Neural crest cell (in vitro differentiated cells): ENCODE measurements at regions not wholly inside any gene's neighbourhood (a gene's known extent, or its start where the extent isn't known, plus 50 kb on each side); places are given as distances from the start of the nearest gene placed in this dataset.

ENCODE experiments used
- DNase-seq: peaks from one replicate; pipeline ENCODE4 v3.0.0; 2021; ENCODE audit warnings: low read depth, mixed read lengths, low spot score
- H3K27ac Mint-ChIP-seq: one replicate; pipeline ENCODE4 v1.8.0; 2021; ENCODE audit warnings: mild to moderate bottlenecking, mixed read lengths; ENCODE audit not compliant: unreplicated experiment
- H3K27me3 Mint-ChIP-seq: 2 replicates; pipeline ENCODE4 v1.8.0; 2021; ENCODE audit warnings: low read depth, mild to moderate bottlenecking, mixed read lengths
- H3K36me3 Mint-ChIP-seq: 2 replicates; pipeline ENCODE4 v1.8.0; 2021; ENCODE audit warnings: low read depth, mild to moderate bottlenecking, mixed read lengths
- H3K4me1 Mint-ChIP-seq: 2 replicates; pipeline ENCODE4 v1.8.0; 2021; ENCODE audit warnings: mixed read lengths
- H3K4me3 Mint-ChIP-seq: one replicate; pipeline ENCODE4 v1.8.0; 2021; ENCODE audit warnings: mild to moderate bottlenecking, mixed read lengths
- H3K9me3 Mint-ChIP-seq: 2 replicates; pipeline ENCODE4 v1.8.0; 2021; ENCODE audit warnings: mixed read lengths
- TF ChIP-seq, protein P1 (sequence below): fragments of 200-600 bp; sonication (generic); conservative IDR thresholded peaks from 2 replicates; pipeline ENCODE4 v1.5.0; 2021; ENCODE audit warnings: antibody characterized with exemption, mild to moderate bottlenecking

- Mint-ChIP-seq H3K36me3 (no peaks in the 10 kb centered on the region), H3K4me1 (peaks cover 33% of the 10 kb centered on the region), H3K27ac (no peak overlapping the region), H3K27me3 (no peaks in the 10 kb centered on the region), H3K4me3 (no peak overlapping the region), H3K9me3 (peaks cover 3% of the 10 kb centered on the region)
- TF ChIP-seq, protein P1, sequence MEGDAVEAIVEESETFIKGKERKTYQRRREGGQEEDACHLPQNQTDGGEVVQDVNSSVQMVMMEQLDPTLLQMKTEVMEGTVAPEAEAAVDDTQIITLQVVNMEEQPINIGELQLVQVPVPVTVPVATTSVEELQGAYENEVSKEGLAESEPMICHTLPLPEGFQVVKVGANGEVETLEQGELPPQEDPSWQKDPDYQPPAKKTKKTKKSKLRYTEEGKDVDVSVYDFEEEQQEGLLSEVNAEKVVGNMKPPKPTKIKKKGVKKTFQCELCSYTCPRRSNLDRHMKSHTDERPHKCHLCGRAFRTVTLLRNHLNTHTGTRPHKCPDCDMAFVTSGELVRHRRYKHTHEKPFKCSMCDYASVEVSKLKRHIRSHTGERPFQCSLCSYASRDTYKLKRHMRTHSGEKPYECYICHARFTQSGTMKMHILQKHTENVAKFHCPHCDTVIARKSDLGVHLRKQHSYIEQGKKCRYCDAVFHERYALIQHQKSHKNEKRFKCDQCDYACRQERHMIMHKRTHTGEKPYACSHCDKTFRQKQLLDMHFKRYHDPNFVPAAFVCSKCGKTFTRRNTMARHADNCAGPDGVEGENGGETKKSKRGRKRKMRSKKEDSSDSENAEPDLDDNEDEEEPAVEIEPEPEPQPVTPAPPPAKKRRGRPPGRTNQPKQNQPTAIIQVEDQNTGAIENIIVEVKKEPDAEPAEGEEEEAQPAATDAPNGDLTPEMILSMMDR, result no peak
- DNase-seq, result no peak
Observed at GRCh38 chrX:96436105-96436504, 248.5 kb upstream of the DIAPH2 start.

- peaks cover 21% of the 10 kb centered on the region for H3K4me1 Mint-ChIP-seq
- no peak for DNase-seq
- no peaks in the 10 kb centered on the region for H3K27me3 Mint-ChIP-seq
- peaks cover 3% of the 10 kb centered on the region for H3K9me3 Mint-ChIP-seq
- no peak overlapping the region for H3K27ac Mint-ChIP-seq
- H3K36me3 Mint-ChIP-seq, result no peaks in the 10 kb centered on the region
- H3K4me3 Mint-ChIP-seq, result no peak overlapping the region
- TF ChIP-seq, protein P1, result no peak
Observed at GRCh38 chrX:96438803-96439202, 245.8 kb upstream of the DIAPH2 start.

DNA sequence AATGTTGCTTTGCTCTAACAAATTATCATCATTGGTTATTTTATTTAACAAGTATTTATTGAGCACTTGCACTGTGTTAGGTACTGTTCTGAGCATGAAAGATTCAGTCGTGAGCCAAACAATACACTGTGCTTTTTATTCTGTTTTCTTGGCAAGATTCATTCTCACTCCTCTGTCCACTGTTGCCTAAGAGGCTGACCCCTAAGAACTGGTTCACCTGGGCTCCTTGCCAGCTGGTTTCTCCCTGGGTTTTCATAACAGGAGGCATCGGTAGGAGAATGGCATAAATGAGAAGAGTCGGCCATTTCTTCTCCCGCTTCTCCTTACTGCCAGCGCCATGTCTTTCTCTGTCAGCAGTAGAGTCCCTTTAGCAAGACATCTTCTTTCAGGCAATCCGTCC is 243.7 kb upstream of the DIAPH2 start:
- DNase-seq, result no peak
- Mint-ChIP-seq H3K36me3 (no peaks in the 10 kb centered on the region), H3K4me3 (no peak overlapping the region), H3K27me3 (no peaks in the 10 kb centered on the region), H3K4me1 (peaks cover 4% of the 10 kb centered on the region), H3K27ac (no peak overlapping the region), H3K9me3 (peaks cover 3% of the 10 kb centered on the region)
- TF ChIP-seq, protein P1, result no peak

DNA sequence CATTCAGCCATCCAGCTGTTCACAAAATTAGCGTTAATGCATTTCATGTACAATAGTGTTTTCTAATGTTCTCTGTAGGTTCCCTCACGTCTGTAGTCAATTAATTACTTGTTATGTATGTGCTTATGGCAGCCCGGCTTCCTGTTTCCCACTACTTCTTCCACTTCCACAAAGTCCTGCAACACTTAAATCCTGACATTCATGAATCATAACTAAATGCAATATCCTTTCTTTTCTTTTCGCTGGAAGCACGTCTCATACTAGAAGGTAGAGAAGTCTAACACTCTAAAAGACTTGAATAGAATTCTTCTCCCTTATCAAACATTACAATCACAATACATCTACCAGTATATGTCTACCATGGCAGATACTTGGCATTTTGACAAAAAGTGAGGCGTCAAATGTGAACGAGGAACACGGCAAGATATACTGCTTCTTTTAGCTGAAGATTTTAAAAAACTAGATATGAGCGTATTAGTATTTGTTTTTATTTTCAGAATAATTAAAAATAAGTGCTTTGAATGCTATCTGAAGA is 239.0 kb upstream of the DIAPH2 start:
- no peaks in the 10 kb centered on the region for H3K4me1 Mint-ChIP-seq
- no peaks in the 10 kb centered on the region for H3K36me3 Mint-ChIP-seq
- no peaks in the 10 kb centered on the region for H3K27me3 Mint-ChIP-seq
- no peak overlapping the region for H3K4me3 Mint-ChIP-seq
- H3K27ac Mint-ChIP-seq, result no peak overlapping the region
- TF ChIP-seq, protein P1, result no peak
- DNase-seq, result no peak
- no peaks in the 10 kb centered on the region for H3K9me3 Mint-ChIP-seq

- no peak for DNase-seq
- H3K36me3 Mint-ChIP-seq, result no peaks in the 10 kb centered on the region
- H3K4me1 Mint-ChIP-seq, result no peaks in the 10 kb centered on the region
- H3K9me3 Mint-ChIP-seq, result no peaks in the 10 kb centered on the region
- H3K27me3 Mint-ChIP-seq, result no peaks in the 10 kb centered on the region
- TF ChIP-seq, protein P1, result no peak
- no peak overlapping the region for H3K27ac Mint-ChIP-seq
- no peak overlapping the region for H3K4me3 Mint-ChIP-seq
Observed at GRCh38 chrX:96446524-96446923, 238.1 kb upstream of the DIAPH2 start.

DNA sequence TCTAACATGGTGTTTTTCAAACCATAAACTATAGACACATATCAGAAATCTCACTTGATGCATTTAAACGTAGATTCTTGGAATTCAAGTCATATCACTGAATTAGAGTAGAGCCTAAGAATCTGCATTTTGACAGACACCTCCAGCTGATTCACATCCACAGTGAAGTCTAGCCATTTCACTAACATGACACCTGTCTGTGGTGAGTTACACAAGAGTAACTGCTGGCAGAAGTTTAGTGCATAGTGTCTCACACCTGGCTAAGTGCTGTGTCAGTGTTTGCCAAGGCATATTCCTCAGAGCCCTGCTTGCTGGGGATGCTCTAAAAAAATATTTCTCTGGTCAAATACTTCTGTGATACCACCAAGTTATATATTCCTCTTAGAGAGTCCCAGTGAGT is 237.5 kb upstream of the DIAPH2 start:
- H3K4me3 Mint-ChIP-seq, result no peak overlapping the region
- no peak overlapping the region for H3K27ac Mint-ChIP-seq
- no peaks in the 10 kb centered on the region for H3K9me3 Mint-ChIP-seq
- H3K27me3 Mint-ChIP-seq, result no peaks in the 10 kb centered on the region
- no peaks in the 10 kb centered on the region for H3K36me3 Mint-ChIP-seq
- no peaks in the 10 kb centered on the region for H3K4me1 Mint-ChIP-seq
- TF ChIP-seq, protein P1, result no peak
- no peak for DNase-seq
